HG03342 (cell line): ENCODE measurements at regions not wholly inside any gene's neighbourhood (a gene's known extent, or its start where the extent isn't known, plus 50 kb on each side); places are given as distances from the start of the nearest gene placed in this dataset.

ENCODE experiments used
- ATAC-seq: cut with Tn5 transposase; IDR thresholded peaks from one replicate; pipeline ENCODE4 v1.9.1; 2021; ENCODE audit warnings: mild to moderate bottlenecking, moderate library complexity; ENCODE audit not compliant: unreplicated experiment

DNA sequence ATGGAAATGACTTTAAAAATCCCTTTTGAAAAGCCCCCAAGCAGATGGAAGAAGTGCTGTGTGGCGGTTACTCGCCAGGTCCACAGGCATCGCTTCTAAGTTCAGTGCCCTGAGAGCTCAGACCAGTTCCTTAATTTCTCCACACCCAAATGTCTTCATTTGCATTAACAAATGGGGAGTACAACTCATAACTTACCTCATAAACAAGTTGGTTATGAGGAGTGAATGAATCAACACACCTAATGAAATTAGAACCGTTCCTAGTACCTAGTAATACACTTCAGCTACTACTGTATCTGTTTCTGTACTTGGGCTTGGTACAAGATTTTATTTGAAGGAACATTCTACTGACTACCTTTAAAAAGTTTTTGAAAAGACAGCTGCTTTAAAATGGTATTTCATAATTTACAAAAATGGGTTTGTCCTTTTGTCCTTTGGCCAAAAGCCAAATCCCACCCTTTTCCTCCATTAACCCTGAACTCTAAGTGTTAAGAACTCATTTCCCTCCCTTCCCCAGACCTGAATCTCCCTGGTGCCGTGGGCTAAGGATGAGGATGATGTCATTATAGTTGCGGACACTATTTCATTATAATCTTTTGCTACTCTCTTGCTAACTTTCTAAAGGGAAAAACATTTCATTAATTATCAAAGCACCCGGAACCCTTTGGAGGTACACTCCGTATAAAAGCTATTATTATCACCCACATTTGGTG, 221.5 kb upstream of the CELF2 start:
- no peak for ATAC-seq

DNA sequence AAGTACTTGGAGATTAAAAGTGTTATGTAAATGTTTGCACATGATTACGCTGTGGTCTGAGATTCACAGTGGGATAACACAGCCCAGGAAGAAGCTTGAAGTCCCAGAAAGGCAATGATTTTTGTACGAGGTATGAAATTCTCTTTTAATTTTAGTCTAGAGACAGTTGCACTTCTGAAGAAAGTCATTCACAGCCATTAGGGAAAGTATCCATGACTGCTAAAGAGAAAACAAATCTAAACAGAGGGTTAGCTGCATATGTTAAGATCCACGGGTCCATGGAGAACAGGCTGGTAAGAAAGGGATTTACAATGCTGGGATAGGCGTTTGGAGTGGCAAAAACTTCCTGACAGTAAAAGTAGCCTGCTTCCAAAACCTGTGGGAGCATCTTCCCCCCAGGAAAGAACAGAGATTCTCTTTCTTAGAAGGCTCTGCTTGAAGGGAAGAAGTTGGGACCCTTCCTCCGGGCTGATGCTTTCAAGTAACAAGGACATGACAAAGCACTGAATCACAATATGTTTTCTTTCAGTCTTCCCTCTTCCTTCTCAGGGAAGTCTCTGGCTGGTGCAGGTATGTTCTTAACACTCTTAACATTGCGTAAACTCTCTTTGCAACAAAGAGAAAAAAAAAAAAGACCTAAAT, 220.8 kb upstream of the CELF2 start:
- no peak for ATAC-seq

DNA sequence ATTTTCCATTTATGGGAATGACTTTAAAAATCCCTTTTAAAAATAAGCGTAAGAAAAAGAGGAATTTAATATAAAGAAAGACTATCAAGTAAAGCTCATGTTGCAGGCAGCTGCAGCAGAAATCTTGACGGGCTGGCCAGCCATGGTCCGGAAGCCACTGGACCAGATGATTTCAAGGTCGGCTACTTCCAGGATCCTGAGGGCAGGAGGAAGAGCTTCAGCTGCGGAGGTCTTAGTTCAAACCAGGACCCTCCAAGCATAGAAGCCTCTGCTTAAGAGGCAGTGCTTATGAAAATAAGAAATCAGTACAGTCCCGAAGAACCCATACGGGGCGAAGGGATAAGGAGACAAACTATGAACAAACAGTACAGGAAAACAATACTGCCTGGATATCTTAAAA, 220.2 kb upstream of the CELF2 start:
- no peak for ATAC-seq

DNA sequence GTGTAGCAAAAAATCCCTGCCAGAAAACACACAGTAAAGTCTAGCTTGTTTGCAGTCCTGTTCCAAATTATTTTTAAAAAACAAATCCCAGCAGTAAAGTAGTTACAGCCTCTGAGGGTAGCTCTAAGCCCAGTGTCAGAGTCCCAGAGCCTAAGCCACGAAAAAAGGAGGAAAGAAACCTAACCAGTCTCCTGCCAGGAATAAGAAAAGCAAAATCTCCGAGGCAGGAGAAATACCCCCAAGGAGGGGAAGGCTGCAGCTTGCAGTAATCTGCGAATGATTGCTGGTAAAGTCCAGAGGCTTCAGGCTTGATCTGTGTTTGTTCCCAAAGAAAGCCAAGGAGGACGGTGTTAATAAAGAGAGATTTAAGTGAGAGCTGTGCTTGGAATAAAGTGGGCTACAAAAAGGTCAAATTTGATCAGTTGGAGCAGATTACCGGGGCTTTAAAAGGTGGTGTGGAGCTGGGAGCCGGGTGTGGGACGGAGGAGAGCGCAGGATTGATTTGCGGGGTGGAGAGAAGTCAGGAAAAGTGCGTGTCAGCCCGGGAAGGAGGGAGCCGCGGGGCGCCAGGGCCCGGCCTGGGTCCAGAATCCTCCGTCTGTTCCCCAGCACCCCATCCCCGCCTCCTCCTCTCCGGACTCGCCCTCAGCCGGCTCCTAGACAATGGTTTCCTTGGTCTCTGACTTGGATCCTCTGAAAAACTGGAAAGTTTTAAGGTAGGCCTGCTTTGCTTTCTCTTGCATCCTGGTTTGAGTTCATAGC, 219.4 kb upstream of the CELF2 start:
- no peak for ATAC-seq

DNA sequence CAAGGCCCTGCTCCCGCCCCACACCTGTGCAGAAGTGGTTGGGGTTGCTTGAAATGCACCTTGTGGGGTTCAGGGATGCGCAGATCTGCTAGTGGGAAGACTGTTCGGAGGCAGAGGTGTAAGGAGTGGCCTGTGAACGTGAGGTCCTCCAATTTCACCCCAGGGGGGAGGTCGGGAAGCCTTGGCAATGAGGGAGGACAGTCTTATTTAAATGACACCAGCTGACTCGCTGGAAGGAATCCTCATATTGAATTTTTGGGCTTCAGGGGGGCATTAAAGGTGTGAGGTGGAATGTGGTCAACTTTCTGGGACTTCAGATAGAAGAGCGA, 218.8 kb upstream of the CELF2 start:
- no peak for ATAC-seq

DNA sequence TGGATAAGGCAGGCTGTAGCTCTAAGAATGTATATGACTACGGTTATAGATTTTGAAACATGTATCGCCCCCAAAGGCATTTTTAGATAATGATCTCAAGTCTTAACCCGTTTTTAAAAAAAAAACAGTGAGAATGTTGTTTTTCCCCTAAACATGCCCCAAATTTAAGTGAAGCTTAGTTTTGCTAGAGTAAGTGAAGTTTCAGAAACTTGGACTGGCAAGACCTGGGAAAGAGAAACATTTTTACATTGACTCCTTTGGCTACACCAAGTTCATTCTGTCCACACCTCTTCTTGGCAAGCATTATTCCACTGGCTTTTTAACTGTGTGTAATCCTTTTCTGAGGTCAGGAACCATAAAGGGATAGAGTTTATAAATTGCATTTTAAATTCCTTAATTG, 216.7 kb upstream of the CELF2 start:
- ATAC-seq = no peak

DNA sequence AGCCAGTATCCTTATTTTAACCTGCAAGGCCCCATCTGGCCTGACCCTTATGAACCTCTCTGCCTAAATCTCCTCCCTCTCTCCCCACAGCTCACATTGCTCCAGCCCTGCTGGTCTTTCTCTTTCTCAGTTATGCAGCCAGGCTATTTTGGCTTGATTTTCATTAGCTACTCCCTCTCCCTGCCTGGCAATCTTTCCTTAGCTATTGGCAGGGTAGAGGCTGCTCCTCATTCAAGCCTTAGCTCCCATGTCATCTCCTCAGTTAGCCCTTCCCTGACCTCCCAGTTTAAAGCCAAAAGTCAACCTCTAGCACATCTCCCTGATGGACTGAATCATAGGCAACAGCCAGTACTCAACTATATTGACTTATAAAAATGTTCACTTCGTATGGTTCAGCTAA, 214.4 kb upstream of the CELF2 start:
- ATAC-seq = no peak

DNA sequence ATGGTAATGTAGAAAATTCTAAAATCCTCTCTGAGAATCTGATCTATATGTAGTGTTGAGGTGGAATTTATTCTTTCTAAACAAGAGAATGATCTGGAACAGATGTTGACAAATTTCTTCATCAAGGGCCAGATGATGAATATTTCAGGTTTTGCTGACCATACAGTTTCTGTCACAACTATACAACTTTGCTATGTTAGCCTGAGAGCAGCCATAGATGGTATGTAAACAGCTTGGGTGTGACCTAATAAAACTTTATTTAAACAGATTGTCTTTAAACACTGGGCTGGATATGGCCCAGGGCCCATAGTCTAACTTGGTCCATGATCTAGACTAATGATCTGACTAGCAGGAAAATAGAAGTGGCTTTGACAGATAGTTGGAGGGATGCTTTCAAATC, 213.6 kb upstream of the CELF2 start:
- ATAC-seq = no peak

DNA sequence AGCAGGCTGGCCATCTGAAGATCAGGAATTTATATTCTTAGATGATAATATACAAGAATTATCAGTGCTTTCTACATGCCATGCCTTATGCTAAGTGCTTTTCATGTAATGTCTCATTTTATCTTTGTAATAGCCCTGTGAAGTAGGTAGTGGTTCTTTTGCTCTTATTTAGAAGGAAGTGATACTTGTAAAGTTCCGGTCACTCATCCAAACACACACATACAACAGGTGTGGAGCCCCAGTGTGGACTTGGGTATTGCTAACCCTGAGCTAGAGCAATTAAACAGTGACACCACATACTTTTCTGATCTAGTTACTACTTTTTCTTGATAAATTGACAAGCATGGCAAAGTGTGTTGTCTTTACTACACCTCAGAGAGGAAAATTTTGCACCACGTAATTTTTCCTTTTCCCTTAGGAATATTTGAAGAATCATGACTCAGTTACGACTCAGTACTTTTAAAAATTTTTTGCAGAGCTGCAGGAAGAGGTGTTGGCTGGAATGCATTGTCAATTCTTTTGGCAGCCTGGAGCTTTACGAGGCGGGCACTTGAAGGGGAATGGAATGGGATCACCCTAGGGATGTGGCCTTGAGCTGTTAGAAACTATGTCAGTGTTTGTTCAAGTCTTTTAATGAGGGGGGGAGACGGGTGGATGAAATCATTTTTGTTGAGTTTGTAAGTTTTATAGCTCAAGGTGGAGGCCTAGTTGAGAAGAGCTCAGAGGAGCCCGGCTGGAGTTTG, 212.5 kb upstream of the CELF2 start:
- ATAC-seq = no peak

DNA sequence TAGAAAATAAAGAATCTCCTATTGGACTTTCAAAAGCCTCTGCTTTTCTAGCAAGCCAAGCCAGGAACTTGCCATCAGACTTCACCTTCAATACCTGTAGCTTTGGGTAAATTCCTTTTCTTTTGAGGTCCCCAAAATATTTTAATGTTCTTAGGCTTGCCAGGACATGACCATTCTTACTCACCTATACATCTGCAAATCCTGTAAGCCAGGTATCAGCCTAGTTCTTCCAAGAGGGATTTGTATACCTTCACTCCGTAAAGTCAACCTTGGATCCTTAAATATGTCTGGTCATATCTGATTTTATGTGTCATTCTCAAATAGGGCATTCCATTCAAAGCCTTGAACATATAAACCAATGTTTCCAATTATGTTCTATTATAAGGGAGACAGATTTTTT, 210.6 kb upstream of the CELF2 start:
- ATAC-seq = no peak

DNA sequence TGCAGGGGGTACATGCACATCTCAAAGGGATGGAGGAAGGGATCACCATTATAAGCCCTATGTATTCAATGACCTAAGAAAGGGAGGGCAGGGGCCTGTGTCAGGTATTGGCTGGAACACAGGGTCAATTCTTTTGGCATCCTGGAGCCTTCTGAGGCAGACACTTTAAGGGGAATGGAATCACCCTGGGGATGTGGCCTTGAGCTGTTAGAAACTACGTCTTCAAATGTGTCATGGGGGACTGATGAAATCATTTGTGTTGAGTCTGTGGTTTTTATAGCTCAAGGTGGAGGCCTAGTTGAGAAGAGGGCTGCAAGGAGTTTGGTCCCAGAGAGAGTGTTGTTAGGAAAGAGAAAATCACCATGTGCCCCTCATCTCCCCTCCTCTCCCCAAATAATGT, 206.1 kb upstream of the CELF2 start:
- ATAC-seq = no peak

DNA sequence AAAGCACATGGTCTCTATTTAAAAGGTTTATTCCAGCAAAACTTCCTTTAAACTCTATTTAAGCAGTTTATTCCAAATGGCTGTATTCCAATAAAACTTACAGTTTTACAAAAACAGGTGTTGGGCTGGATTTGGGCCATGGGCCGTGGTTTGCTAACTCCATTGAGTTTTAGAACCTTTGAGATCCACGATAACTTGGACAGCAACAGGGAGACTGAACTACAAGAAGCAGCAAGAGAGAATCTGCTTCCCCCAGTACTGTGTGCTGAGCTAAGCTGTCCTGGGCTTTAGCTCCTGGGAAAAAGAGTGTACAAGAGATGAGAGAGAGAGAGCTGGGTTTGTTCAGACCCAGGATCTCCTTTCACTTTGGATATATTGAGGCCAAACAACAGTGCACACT, 204.0 kb upstream of the CELF2 start:
- no peak for ATAC-seq

DNA sequence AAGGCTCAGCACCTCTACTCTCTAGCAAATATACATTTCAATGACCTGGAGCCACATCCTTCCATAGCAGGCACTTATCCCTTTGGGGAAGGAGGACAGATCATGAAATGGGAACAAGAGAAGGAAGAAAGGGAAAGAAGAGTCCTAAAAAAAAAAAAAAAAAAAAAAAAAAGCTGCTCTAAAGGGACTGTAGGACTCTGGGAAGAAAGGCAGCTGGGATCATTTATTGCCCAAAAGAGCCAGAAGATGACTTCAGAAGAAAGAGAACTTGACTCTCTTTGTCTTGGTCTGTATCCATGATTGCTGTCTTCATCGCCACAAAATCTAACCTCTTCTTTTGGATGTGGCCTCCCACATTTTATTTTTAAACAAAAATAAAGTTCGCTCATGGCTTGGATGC, 203.6 kb upstream of the CELF2 start:
- ATAC-seq = no peak

DNA sequence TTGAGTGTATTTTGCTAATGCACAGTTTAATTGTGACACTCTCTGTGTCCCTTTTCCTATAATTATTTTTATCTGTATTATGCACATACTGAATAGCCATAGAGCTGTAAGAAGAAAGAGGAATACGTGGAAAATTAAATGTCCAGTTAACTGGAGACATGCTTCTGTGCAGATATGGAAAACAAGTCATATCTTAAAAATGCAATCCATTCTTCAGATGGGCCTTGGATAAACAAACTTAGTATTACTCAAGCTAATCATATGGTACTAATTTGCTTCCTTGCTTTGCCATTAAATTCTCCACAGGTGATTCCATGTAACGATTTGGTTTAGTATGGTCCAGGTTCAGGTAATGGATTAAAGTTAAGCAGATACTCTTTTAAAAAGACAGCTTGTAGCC, 201.2 kb upstream of the CELF2 start:
- ATAC-seq = no peak

DNA sequence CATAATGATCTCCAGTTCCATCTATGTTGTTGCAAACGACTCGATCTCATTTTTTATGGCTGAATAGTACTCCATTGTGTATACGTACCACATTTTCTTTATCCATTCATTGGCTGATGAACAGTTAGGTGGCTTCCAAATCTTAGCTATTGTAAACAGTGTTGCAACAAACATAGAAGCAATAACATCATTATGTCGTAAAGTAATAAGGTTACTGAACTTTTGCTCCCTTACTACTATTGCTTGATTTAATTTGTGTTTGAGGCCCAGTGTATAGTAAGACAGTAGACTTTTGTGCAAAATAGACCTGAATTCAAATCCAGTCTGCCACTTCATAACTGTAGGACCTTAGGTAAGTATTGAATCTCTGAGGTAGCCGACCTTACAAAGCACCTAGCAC, 200.1 kb upstream of the CELF2 start:
- ATAC-seq = no peak

DNA sequence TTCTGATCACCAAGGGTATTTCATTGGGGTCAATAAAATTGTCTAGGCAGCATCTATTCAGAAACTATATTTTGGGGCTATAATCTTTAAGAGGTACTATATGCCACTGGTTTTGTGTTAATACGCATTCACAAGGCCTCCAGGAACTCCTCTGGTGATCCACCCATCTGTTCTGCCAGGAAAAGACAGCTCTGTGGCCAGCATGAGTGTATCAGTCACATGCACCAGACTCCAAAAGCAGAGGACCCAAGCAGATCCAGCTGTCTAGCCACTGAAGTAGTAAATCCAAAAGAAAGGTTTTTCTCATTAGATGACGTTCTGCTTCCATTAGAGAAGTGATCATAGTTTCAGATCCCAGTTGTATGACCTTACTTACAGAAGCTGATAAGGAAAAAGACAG, 199.6 kb upstream of the CELF2 start:
- no peak for ATAC-seq

DNA sequence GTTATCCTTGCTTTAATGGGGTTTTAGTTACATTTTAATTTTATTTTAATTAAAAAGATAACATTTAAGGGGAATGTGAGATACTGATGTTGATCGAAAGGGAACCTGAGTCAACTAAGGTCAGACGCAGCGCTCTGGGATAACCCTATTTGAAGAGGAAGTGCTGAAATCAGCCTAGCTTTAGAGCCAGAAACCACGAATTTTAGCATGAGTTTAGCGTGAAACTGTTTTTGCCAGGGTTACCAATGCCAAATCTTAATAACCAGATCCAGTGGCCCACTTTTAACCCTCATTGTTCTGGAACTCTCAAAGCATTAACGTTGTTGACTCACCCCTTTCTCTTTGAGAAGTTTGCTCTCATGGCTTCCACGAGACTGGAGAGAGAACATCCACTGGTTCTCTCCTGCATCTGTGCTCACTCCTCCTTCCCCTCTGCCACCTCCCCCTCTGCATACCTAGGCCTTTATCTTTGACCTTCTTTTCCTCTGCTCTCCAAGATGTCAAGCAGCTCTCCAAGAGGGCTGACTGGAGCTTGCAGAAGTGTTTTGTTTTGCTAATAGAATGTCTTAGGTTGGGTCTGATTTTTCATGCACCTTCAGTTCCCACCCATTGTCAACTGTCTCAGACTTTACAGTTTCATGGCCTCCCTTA, 198.3 kb upstream of the CELF2 start:
- ATAC-seq = no peak

DNA sequence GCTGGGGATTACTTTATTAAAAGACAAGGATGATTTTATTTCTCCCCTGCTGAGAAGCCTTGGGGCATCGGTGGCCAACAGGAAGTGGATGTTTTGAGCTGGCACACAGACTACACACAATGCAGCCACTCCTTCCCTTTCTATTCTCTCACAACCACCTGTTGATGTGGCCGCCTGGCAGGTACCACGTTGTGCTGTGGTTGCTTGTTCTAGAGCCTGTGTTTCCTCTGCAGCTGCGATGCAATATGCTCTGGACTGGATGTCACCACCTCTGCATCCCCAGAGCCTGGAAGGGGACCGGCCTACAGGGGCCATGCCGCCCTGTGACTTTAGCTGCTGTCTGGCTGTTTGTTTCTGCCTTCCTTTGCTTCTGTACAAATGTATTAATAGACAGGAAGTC, 195.7 kb upstream of the CELF2 start:
- ATAC-seq = no peak

DNA sequence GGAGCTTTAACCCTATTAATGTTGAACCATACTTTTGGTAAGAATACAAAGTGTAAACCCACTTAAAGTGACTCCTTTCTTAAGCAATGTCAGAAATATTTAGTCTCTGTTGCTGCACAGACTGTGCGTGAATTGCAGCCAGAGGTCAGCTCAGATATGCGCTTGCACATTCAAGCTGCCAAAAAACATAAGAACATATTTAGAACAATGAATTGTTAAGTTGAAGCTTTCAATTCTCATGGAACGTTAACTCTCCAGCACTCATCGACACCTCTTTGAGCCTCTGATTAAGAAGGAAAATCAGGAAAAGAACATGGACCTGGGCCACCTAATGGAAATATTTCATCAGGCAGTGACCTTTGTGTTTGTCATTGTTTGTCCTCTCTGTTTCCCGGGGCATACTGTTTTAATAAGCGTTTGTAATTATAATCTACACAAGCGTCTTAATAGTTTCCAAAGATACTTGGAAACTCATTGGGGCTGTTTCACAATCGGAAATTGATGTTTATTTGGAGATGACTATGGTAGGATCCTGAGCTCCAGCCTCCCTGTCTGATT, 193.0 kb upstream of the CELF2 start:
- no peak for ATAC-seq

DNA sequence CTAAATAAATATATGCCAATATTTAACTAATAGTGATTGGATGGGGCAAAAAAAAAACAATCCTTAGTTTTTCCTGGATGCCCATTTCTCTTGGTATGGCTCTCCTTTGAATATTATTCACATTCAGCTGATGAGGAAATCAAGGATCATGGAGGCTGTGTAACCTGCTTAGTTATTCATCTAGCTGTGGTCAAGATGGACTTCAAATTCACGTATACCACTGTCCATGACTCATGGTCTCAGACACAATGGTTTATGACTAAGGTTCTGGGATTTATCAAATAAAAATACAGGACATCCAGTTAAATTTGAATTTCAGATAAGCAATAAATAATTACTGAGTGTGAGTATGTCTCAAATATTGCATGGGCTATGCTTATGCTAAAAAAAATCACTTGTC, 191.5 kb upstream of the CELF2 start:
- ATAC-seq = no peak

DNA sequence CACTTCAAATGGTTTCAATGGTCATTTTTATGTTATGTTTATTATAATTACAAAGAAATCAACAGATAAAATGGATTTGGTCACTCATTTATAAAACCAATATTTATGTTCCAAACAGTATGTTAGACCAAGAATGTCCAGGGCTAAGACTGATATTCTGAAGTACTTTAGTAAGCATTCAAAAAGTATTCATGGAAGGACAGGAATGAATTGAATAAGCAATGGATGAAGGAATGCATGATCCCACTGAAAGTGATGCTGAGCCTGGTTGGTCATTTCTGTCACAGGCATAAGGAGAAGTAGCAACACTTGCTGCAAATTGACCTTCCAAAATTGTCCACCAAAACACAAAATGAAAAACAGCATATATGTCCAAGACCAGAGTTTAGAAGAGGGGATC, 189.0 kb upstream of the CELF2 start:
- no peak for ATAC-seq
